Fibroblast of gingiva (primary cell): ENCODE measurements at regions not wholly inside any gene's neighbourhood (a gene's known extent, or its start where the extent isn't known, plus 50 kb on each side); places are given as distances from the start of the nearest gene placed in this dataset.
A peak's percentile ranks its signal among the peaks of the same experiment; 100 is the strongest.
"Not testable (repeated sequence)": the region's sequence is repeated elsewhere in the genome, so short reads cannot be mapped to it uniquely, and the experiment has no call there.

Source experiments
- DNase-seq: peaks from one replicate; pipeline ENCODE4 v3.0.0-alpha.2; 2011; ENCODE audit warnings: low read depth

DNA sequence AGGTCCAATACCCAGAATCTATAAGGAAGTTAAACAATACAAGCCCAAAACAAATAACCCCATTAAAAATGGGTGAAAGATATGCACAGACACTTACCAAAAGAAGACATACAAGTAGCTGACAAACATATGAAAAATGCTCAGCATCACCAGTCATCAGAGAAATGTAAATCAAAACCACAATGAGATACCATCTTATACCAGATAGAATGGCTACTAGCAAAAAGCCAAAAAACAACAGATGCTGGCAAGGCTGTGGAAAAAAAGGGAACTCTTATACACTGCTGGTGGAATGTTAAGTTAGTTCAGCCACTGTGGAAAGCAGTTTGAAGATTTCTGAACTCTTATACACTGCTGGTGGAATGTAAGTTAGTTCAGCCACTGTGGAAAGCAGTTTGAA lies 331.1 kb downstream of the KIF20B start:
- DNase-seq, result no peak

DNA sequence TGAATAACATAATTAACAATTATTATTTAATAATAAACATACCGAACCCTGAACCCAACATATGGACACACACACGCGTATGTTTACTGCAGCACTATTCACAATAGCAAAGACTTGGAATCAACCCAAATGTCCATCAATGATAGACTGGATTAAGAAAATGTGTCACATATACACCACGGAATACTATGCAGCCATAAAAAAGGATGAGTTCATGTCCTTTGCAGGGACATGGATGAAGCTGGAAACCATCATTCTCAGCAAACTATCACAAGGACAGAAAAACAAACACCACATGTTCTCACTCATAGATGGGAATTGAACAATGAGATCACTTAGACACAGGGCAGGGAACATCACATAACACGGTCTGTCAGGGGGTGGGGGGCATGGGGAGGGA lies 333.5 kb downstream of the KIF20B start:
- not testable (repeated sequence) for DNase-seq

DNA sequence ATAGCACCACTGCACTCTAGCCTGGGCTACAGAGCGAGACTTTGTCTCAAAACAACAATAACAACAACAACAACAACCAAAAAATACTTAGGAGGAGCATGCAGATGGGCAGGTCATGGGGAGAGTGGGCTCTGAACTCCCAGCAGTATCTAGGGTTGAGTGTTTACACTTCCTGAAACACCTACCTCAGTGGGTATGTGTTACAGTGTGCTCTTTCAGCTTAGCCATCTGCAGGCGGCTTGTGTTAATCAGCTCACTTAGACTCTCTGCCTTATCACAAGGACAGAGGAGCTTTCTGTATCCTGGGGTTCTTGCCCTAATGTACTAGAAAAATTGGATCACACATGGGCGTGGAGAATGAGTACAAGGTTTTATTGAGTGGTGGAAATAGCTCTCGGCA lies 340.2 kb downstream of the KIF20B start:
- no peak for DNase-seq

DNA sequence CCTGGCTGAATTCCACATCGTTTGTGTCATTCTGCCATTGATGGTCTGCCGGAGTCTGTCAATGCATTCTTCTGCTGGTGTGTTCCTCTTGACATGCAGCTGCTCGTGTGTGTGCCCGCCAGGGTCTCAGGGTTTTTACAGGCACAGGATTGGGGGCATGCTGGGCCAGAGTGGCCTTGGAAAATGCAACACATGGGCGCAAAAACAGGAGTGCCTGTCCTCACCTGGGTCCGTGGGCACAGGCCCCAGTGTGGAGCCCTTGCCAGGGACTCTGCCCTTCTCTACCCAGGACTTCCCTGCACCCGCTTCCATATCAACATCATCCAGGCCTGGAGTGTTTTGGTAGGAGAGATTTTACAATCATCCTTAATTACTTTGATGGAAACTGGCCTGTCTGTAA lies 340.7 kb downstream of the KIF20B start:
- no peak for DNase-seq

DNA sequence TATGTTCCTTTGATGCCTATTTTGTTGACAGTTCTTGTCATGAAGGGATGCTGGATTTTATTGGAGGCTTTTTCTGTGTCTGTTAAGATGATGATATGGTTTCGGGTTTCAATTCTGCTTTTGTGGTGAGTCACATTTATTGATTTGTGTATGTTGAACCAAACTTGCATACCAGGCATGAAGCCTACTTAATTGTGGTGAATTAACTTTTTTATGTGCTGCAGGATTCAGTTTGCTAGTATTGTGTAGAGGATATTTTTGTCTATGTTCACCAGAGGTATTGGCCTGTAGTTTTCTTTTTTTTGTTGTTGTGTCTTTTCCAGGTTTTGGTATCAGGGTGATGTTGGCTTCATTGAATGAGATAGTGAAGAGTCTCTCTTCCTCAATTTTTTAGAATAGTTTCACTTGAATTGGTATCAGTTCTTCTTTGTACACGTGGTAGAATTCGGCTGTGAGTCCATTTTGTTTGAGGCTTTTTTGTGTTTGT lies 345.9 kb downstream of the KIF20B start:
- DNase-seq, result no peak

DNA sequence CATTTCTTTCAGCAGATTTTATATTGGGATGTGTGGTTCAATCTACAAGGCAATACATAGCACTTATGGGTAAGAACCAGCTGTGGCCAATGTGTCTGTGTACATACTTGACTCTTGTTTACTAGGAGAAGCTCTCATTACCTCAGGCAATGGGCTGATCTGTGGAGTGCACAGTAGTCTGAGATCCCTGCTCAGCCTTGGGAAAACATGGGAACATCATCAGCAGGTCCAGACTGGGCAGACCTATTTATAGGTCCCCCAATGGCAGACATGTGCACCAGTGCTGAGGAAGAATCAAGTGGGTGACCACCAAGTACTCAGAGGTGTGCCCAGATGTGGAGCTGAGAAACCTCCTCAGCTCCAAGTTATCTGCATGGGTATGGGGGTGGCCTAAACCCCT lies 349.7 kb downstream of the KIF20B start:
- DNase-seq, result no peak

DNA sequence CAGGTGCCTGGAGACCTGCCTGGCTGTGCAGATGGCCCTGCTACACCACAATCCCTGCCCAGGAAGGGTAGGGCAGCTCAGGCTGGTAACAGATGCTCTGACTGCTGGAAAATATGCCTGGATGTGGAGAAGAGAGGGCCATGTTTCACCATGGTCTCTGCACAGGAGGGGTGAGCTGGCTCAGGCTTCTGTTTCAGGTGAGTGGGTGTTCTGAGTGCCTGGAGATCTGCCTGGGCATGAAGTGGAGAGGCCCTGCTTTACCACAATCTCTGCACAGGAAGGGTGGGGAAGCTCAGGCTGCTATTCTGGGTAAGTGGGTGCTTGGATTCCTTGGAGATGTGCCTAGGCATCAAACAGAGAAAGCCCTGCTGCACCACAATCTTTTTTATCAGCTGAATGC lies 350.1 kb downstream of the KIF20B start:
- no peak for DNase-seq

DNA sequence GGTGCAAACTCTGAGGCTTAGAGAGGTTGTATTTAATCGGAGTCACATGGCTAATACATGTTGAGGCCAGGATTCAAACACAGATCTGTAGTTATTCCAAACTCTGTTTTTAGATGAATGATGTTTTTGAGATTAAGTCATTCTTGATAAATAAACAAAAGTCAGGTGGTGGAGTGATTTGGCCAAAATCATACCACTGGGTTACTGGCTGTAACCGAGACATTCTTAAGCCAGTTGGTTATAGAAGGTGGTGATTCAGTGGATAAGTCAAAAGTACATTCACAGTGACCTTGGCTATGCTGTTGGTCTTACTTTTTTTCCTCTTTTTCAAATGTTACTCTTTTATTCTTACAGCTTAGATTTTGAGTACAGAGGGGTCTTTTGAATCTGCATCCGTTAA lies 361.4 kb downstream of the KIF20B start:
- no peak for DNase-seq

DNA sequence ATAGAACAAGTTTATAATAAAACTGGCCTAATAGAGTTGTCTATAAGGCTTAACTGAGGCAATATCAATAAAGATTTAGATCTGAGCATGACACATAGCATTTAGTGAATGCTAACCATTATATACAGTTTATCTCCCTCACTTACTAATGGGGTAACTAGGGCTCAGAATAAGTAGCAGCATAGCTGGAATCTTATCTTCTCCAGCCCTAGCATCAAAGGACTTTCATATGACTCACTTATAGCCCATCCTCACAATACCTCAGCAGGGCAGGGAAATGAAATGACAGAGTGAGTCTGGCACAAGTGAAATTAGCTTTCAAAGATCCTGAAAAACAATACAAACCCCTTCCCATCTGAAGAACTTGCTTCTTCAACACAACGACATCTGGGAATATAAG lies 362.9 kb downstream of the KIF20B start:
- DNase-seq, result no peak

DNA sequence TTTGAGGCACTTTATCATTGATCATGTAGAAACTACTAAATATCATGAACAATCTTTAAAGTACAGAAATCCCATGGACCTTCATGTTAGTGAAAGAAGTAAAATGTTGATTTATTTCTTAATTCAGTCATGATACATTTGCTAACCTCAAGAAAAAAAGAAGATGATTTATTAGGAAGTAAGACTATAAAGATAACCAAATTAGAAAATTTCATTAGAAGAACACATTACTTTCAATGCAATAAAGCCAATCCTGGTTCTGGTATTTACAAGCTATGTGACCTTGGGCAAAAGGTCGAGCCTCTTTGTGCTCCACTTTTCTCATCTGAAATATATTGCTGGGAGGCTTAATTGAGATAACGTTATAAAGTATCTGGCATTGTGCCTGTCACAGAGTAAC lies 365.0 kb downstream of the KIF20B start:
- DNase-seq, result no peak

DNA sequence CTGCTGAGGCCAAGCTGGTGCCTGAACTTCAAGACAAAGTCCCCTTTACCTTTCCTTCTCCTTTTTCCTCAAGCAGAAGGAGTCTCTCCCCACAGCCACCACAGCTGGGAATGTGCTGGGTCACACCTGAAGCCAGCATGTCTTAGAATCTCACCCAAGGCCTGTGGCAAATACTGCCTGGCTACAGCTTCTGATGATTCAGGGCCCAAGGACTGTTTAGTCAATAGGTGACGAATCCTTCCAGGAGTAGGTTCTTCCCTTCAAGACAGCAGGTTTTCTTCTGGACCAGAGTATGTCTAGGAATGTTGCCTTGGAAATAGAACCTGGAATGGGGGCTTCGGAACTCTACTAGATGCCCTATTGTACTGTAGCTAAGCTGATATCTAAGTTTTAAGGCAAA lies 374.6 kb downstream of the KIF20B start:
- DNase-seq, result no peak

DNA sequence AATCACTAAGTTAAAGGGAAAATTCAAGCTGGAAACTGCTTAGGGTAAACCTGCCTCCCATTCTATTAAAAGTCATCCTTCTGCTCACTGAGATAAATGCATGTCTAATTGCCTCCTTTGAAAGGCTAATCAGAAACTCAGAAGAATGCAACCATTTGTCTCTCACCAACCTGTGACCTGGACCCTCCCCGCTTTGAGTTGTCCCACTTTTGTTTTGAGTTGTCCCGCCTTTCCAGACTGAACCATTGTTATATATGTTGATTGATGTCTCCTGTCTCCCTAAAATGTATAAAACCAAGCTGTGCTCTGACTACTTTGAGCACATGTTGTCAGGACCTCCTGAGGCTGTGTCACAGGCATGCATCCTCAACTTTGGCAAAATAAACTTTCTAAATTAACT lies 378.4 kb downstream of the KIF20B start:
- DNase-seq, result no peak

DNA sequence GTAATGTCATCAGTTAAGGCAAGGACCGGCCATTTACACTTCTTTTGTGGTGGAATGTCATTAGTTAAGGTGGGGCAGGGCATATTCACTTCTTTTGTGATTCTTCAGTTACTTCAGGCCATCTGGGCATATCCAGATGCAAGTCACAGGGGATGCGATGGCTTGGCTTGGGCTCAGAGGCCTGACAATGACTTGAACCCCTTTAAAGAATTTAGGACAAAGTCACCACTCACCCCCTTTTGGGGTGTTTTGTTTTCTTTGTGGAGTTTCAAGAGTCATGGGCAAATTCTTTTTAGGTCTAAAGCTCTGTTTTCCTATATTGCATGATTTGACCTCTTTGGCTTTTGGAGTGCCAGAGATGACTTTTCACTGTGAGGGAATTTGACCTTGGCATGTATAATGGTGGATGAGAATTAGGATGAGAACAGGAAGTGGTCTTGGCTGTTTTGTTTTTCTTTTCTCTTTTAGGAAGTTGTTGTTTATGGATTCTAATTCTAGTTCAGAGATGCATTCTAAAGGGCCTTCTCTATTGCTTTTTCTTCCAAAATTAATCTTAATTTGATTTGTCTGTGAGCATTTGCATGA lies 385.3 kb downstream of the KIF20B start:
- not testable (repeated sequence) for DNase-seq

DNA sequence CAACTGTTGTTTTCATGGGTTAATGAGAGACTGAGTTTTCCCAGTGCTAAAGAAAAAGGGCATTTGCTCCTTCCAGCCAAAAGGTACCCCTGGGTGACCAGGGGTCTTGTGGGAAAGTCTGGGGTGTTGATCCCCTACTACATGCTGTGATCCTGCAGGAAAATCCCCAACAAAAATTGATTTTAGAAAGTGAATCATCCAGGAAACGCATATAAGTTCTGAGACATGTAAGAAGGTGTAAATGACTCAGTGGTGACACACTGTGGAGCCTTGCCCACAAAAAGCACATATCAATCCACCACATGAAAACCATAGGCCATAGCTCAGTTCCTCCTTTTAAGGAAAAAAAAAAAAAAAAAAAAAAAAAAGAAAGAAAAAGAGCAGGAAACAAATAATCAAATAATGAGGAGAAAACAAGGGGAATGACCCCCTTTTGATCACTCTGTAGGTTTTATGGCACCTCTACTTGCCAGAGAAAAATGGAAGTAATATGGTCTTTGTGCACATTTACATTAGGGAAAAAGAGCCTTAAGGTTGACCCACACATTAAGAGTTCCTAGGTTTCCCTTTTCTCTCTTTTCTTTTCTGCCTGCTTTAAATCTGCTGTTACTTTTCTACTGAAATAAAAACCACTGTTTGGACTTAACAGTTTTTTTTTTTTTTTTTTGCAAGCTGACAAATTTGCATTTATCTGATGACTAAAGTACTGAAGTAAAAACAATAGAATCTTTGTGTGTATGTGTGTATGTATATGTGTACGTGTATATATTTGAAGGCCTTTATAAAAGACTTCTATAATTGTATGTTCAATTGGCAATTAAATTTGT lies 386.0 kb downstream of the KIF20B start:
- DNase-seq, result no peak

DNA sequence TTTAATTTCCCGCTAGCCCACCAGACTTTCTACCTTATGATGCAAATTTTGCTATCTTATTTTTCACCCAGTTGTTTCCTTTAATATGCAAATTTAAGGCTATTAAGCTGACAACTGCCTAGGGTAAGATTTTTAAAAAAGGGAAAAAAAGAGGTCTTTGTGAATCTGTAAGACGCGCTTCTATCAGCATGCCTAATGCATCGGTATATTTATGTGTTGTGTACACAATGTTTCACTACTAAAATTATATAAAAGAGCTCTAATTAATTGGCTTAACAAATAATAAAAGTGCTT lies 386.6 kb downstream of the KIF20B start:
- no peak for DNase-seq

DNA sequence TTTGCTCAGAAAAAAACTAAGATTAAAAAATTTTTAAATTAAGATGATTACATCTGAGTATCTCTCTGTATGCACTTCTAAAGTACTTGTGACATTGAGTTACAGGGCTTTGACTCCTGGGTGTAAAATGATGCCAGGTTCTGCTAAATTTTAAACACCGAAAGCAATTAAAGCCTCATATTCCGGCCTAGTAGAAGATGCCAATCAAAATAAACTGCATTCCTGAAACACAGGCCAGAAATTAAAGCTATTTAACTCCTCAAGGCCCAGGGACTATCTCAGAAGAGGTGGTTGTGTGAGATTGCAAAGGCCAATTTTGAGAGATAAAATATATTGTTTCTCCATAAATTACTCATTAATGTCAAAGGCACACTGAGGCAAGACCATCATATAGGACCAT lies 388.3 kb downstream of the KIF20B start:
- no peak for DNase-seq

DNA sequence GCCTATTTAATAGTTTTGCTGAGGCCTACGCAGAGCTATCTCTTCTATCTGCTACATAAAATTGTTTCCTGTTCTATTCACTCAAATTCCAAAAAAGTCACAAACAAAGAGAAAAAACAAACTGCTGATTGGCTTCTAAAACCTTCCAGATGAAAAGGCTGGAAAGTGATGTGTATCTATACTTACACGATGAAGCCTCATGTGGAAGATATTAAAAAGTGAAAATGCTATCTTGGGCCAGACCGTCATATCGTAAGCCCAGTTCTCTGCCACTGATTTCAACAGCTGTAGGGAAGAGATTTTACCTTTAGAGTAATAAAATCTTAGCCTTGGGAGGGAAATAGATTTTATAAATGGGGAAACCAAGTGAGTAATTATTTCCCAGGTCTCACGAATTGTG lies 394.8 kb downstream of the KIF20B start:
- no peak for DNase-seq

DNA sequence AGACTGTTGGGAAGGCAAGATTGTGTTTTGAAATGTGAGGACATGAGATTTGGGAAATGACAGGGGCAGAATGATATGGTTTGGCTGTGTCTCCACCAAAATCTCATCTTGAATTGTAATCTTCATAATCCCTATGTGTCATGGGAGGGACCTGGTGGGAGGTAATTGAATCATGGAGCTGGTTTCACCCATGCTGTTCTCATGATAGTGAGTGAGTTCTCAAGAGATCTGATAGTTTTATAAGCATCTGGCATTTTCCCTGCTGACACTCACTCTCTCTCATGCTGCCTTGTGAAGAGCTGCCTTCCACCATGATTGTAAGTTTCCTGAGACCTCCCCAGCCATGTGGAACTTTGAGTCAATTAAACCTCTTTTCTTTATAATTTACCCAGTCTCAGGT lies 406.2 kb downstream of the KIF20B start:
- not testable (repeated sequence) for DNase-seq

DNA sequence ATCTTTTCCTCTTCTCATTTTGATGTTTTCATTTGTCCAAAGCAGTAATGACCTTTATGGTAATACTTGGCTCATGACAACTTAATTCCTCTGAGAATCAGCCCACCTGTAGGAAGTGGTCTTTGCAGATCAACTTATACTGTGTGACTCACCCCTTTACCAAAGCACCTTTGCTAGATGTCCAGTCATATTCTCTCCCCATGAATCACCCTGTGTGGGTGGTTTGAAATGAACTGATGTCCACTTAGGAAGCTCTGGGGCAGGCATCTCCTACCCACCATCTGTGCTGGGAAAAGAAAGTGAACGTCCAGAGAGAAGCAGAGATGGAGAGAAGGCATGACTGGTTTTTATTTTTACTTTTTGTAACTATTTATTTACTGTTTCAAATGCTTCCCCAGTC lies 410.3 kb downstream of the KIF20B start:
- no peak for DNase-seq

DNA sequence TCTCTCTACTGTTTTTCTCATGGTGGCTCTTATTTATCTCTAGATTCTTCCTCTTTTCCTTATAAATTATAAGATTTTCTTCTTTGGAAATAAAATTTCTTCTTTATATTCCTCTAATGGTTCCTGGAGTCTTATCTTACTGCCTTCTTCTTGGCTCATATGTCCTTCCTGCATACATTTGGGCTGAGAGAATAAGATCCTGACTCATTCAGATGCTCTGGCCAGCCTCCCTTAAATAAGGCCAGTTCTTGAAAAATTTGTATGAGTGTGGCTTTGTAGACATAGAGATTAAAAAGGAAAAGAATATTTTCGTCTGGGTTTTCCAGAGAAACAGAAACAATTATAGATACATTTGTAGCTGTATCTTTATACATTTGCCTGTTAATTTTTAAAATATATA lies 411.3 kb downstream of the KIF20B start:
- DNase-seq, result no peak

DNA sequence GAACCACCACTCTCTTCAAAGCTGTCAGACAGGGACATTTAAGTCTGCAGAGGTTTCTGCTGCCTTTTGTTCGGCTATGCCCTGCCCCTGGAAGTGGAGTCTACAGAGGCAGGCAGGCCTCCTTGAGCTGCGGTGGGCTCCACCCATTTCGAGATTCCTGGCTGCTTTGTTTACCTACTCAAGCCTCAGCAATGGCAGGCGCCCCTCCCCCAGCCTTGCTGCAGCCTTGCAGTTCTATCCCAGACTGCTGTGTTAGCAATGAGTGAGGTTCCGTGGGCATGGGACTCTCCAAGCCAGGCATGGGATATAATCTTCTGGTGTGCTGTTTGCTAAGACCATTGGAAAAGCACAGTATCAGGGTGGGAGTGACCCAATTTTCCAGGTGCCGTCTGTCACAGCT lies 417.2 kb downstream of the KIF20B start:
- DNase-seq, result not testable (repeated sequence)

DNA sequence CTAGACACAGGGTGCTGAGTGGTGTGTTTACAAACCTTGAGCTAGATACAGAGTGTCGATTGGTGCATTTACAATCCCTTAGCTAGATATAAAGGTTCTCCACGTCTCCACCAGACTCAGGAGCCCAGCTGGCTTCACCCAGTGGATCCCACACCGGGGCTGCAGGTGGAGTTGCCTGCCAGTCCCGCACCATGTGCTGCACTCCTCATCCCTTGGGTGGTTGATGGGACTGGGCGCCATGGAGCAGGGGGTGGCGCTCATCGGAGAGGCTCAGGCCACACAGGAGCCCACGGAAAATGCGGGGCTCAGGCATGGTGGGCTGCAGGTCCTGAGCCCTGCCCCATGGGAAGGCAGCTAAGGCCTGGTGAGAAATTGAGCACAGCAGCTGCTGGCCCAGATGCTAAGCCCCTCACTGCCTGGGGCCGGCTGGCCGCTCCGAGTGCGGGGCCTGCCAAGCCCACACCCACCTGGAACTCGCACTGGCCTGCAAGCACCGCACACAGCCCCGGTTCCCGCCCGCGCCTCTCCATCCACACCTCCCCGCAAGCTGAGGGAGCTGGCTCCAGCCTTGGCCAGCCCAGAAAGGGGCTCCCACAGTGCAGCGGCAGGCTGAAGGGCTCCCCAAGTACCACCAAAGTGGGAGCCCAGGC lies 418.4 kb downstream of the KIF20B start:
- not testable (repeated sequence) for DNase-seq

DNA sequence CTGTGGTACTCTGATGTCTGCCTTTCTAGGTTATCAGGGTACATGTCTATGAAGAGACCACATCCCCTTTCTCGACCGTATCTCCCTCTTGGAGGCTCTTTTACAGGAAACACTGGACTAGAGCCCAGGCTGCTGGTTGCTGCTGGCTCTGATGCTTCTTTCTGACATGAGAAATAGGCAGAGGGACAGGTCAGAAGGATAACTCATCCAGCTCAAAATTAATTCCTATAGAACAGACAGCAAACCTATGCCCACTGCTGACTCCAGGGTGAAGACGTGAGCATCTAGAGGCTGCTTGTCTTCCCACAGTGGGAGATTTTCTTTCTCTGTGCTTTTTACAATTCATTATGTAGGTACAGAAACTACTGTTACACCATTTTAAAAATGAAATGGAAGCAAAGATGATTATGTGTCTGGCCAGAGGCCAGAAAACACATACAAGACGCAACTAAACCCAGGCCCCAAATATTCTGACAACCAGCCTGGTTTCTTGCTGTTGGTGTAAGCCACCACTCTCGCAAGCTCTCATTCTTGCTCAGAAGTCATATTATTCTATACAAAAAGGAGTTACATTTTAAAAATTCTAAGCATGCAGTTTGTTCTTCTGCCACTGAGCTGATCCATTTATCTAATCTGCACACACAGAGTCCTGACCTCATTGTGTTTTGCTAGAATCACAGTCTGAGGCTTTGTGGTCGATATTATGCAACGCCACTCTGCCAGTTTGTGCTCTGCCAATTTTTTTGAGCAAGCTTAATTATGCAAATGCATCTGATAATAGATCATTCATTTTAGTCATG lies 424.3 kb downstream of the KIF20B start:
- peak; percentile 1 for DNase-seq
